Stimulated activated CD4-positive, alpha-beta T cell treated with anti-CD3 and anti-CD28 coated beads, Interleukin-12 subunit alpha, Interleukin-12 subunit beta, amount 100 ng/mL, for 48 hours (primary cell): ENCODE measurements at regions not wholly inside any gene's neighbourhood (a gene's known extent, or its start where the extent isn't known, plus 50 kb on each side); places are given as distances from the start of the nearest gene placed in this dataset.
"Not testable (repeated sequence)": the region's sequence is repeated elsewhere in the genome, so short reads cannot be mapped to it uniquely, and the experiment has no call there.

Experiments
- DNase-seq, 3 donors: peaks; one replicate each; pipeline ENCODE4 v3.0.0-alpha.2; 2020; ENCODE audit warnings: low read depth in 2 of 3, low spot score in 1 of 3

DNA sequence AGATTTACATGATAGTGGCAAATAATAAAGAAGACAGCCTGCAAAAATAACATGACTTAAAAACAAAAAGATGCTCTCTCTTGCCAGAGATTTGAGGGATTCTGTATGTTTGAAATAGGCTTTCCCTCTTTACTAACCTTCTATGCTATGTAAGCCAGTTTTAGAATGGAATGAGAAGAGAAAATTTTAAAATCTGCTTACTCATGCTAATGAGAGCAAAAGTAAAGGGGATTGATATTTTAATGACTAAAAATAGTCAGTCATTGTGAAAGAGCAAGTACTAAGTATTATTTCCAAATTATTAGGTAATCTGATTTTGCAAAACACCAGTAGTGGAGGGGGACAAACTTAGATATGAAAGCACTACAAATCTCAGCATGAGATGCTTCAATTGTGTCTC is 563.3 kb upstream of the ADGRB3 start:
- DNase-seq, result no peak

DNA sequence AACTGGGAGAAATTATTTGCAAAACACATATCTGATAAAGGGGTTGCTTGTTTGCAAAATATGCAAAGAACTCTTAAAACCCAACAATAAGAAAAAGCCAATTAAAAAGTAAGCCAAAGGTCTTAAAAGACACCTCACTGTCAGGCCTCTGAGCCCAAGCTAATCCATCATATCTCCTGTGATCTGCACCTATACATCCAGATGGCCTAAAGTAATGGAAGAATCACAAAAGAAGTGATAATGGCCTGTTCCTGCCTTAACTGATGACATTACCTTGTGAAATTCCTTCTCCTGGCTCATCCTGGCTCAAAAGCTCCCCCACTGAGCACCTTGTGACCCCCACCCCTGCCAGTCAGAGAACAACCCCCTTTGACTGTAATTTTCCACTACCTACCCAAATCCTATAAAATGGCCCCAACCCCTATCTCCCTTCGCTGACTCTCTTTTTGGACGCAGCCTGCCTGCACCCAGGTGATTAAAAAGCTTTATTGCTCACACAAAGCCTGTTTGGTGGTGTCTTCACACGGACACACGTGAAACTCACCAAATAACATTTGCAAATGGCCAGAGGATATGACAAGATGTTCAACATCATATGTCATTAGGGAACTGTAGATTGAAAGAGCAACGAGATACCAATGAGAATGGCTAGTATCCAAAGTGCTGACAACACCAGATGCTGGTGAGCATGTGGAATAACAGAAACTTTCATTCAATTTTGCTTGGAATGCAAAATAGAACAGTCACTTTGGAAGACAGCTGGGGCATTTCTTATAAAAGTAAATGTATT is 565.0 kb upstream of the ADGRB3 start:
- no peak for DNase-seq

DNA sequence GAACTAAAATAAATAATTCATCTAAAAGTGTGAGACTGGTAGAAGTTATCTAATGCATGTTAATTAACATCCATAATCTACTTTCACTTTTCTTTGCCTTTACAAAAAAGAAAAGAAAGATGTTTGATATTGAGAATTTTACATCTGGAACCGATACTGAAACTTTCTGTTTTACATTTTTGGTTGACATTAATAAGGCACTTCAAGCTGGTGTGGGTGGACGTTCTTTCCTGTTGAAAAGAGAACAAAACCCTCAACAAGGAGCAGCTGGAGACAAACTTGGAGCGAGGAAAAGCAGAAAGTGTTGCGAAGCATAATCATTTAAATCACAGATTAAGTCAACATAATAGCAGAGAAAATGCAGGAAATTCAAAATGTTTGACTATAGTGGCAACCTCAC is 575.2 kb upstream of the ADGRB3 start:
- no peak for DNase-seq

DNA sequence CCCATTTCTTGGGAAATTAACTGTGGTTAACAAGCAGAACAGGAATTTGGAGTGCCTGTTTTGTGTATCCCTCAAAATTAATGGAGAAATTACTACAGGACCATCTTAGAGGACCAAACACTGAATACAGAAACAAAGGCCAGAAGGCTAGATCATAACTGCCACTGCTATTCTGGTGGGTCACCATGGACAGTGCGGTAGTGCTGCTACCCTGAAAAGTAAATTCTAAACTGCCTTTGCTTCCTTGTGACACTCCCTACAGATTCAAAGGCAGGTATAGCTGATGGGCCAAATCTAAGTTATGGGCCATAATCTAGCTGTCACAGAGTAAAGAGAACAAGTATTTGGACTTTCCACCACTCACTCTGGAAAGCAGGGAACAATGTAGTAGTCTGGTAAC is 575.8 kb upstream of the ADGRB3 start:
- no peak for DNase-seq

DNA sequence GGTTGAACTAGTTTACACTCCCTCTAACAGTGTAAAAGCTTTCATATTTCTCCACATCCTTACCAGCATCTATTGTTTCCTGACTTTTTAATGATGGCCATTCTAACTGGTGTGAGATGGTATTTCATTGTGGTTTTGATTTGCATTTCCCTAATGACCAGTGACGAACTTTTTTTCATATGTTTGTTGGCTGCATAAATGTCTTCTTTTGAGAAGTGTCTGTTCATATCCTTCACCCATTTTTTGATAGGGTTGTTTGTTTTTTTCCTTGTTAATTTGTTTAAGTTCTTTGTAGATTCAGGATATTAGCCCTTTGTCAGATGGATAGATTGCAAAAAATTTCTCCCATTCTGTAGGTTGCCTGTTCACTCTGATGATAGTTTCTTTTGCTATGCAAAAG is 578.5 kb upstream of the ADGRB3 start:
- DNase-seq, result not testable (repeated sequence)

DNA sequence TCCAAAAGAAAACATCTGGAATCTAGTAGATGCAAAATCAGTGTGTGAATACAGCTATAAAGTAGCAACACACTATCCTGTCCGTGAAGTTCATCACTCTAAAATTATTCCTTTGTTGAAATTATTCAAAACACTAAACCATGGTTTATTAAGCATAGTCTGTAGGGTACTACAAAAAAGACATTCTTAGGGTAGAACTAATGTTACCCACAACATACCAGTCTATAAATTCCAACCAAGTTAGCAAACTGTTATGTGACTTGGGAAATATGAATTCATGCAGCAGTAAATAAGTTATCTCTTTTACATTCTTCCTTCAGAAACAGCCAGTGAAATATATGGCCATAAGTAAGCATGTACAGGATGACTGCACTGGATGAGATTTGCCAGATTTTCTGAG is 580.3 kb upstream of the ADGRB3 start:
- DNase-seq, result no peak

DNA sequence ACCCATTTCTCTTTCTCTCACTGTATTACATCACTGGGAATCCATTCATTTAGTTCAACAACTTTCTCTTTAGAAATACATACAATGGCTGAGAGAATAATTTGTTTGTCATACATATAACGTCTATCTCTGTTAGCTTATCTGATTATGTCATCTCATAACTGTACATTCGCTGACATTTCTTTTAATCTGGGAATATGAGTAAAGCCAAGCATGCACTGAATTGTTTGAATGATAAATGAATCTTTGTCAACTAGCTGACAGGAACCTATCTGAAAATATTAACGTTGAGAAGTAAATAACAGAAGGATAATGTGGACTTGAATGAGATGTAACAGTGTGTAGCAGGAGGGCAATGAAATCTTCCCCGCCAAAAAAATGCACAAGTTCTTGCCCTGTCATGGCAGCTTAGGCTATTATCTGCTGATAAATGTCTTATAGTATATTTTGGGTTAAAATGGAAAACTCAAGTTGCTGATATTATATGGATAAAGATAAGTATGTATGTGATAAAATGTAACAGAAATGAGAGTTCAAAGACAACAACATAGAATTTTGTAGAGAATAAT is 581.2 kb upstream of the ADGRB3 start:
- DNase-seq, result no peak

DNA sequence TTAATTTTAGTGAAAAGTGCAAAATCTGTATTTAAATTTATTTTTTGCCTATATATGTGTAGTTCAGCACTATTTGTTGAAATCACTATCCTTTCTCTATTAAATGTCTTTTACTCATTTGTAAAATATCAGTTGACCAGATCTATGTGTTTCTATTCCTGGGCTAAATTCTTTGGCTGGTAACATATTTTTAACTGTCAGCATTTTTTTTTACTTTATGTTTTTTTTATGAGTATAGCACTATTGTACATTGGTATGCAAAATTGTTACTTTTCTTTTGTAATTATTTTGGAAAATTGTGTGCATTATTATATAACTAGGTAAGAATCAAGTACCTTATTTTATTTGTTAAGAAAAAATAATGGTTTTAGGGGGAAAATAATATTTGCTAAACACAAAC is 582.8 kb upstream of the ADGRB3 start:
- DNase-seq, result no peak

DNA sequence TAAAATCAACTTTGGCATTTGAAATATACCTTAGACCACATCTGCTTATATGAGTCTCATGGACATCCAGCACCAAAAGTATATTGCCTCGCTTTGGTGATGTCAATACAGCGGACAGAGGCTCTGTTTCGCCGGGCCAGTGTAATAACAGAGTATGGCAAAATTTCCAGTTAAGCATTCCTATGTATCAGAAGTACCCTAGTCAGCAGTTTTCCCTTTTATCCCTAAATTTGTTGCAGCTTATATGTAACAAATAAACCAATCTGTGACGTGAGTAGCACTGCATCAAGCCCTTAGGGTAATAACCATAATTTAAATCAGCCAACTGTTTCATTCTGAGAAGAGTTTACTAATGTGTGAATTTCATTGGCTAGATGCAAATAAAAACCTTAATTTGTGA is 585.5 kb upstream of the ADGRB3 start:
- DNase-seq, result no peak

DNA sequence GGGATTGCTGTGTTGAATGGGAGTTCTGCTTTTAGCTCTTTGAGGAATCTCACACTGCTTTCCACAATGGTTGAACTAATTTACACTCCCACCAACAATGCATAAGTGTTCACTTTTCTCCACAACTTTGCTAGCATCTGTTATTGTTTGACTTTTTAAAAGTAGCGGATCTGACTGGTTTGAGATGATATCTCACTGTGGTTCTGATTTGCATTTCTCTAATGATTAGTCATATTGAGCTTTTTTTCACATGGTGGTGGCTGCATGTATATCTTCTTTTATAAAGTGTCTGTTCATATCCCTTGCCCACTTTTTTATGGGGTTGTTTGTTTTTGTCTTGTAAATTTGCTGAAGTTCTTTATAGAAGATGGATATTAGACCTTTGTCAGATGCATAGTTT is 588.3 kb upstream of the ADGRB3 start:
- no peak for DNase-seq

DNA sequence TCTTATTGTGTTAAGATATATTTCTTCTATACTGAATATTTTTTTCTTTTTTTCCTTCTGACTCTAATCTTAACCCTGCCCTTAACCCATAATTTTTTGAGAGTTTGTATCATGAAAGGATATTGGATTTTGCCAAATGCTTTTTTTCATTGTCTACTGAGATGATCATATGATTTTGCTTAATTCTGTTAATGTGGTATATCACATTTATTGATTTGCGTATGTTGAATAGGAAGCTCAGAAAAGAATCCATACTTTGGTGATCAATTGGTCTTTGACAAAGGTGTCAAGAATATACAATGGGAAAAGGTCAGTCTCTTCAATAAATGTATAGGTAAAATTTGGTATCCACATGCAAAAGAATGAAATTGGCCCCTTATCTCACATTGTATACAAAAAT is 588.8 kb upstream of the ADGRB3 start:
- DNase-seq, result no peak

DNA sequence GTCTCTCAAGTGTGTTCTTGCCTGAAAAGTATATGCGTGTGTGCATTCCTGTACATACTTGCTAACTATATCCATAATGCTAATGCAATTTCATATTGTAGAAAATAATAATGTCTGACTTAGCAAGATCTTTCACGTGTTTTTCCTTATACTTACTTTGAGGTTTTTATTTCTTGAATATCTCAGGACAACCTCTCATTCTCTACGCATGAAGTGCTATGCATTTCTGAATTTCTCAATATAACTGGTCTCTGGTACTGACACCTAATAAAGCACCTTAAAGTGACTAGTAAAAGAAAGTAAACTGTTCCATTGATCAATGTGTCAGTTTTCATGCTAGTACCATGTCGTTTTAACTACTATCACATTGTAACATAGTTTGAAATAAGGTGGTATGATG is 589.9 kb upstream of the ADGRB3 start:
- no peak for DNase-seq

DNA sequence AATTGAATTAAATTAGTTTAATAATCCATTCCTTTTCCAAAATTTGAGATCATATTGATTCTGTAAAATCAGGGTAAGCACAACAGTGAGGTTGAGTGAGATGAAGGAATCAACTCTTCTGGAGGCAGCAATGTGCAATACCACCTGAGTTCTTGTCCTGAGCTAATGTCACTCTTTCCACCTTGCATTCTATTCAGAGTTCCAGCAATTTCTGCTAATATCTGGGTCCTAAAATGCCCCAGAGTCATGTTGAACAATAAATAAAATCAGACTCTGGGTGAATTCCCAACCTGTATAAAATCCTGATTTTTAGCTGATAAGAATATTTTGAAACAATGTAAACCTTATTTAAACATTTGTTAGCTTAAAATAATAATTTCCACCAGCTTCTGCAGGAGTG is 590.8 kb upstream of the ADGRB3 start:
- no peak for DNase-seq

DNA sequence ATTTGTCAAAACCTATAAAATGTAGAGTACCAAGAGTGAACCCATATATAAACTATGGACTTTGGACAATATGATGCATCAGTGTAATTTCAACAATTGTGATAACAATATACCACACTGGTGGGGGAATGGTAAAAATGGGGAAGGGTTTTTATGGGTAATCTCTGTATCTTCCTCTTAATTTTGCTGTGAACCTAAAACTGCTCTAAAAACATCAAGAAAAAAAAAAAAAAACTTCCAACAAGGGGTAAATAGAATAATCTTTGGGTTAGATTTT is 592.0 kb upstream of the ADGRB3 start:
- no peak for DNase-seq

DNA sequence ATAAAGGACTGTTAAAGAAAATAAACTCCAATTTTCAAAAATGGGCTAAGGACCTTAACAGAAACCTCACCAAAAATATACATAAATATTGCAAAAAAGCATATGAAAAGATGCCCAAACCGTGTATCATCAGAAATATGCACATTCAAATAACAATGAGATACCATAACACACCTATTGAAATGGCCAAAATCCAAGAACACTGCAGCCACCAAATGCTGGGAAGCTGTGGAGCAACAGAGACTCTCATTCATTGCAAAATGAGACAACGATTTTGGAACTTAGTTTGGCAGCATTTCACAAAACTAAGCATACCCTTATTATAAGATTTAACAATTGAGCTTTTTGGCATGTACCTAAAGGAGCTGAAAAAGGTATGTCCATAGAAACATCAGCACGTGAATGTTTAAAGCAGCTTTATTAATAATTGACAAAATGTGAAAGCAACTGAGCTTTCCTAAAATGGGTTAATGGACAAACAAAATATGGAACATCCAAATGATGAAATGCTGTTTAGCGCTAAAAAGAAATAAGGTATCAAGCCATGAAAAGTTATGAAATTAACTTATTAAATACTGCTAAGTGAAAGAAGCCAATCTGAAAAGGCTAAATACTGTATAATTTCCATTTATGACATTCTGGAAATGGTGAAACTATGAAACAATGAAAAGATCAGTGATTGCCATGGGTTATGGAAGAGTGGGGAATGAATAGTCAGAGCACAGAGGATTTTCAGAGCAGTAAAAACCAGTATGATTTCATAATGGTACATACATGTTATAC is 592.6 kb upstream of the ADGRB3 start:
- DNase-seq, result no peak

DNA sequence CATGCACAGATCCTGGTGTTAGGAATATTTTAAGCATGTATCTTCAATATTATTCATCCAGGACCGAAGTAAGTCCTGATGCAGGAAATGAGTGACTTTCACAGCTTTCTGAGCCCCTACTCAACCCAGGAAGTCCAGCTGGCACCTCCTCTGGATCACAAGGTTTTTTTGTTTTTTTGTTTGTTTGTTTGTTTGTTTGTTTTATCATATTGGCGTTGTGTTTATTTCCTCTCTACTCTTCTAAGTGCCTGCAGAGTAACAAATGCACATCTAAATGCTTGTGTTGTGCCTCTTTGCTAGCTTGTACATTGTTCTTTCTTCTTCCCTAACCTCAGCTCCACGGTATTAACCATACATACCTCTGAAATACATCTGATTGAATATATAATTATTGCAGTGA is 594.3 kb upstream of the ADGRB3 start:
- no peak for DNase-seq

DNA sequence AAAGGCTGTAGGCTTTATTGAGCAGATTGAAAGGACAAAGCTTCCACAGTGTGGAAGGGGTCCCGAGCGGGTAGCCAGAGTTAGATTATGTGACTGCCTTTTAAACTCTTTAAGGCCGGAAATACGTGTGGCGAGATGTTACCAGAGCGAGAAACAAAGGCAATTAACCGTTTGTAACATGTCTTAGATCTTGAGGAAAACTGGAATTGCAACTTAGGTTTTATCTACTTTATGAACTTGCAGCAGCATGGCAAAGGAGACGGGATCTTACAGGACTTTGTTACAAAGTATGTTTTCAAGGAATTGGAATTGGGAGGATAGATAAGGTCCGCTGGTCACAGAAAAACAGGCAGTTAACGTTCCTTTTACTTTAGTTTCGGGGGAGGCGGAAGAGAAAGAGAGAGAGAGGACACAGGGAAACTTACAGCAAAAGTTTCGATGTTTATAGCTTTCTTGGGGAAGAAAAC is 594.7 kb upstream of the ADGRB3 start:
- DNase-seq, result no peak

DNA sequence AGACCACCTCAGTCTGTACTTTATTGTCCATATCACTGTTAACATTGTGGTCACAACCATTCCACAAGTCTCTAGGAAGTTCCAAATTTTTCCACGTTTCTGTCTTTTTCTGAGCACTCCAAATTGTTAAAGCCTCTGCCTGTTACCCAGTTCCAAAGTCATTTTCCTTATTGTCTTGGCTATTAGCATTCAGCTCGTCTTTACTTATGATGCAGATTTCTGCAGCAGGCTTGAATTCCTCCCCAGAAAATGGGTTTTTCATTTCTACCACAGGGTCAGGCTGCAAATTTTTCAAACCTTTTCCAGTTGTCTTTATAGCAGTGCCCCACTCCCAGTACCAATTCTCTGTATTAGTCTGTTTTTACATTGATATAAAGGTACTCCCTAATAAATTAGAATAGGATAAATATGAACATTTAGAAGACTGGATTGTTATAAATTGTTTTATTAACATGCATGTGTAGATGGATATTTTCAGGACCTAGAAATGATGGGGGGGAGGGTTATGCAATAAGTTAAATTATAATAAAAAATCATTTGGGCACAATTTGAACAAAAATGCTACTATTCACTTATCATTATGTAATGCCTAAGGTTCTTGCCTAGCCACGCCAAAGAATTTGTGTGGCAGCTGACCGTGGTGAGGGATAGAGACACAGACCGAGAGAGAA is 595.3 kb upstream of the ADGRB3 start:
- no peak for DNase-seq

DNA sequence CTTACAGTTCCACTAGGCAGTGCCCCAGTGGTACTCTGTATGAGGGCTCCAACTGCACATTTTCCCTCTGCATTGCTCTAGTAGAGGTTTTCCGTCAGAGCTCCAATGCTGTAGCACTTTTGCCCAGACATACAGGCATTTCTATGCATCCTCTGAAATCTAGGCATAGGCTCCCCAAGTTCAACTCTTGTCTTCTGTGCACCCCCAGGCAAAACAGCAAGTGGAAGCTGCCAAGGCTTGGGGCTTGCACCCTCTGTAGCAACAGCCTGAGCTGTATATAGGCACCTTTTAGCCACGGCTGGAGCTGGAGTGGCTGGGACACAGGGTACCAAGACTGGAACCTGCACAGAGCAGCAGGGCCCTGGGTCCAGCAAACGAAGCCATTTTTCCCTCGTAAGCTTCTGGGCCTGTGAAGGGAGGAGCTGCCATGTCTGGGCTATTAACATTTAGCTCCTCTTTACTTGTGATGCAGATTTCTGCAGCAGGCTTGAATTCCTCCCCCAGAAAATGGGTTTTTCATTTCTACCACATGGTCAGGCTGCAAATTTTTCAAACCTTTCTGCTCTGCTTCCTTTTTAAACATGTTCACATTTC is 596.2 kb upstream of the ADGRB3 start:
- no peak for DNase-seq

DNA sequence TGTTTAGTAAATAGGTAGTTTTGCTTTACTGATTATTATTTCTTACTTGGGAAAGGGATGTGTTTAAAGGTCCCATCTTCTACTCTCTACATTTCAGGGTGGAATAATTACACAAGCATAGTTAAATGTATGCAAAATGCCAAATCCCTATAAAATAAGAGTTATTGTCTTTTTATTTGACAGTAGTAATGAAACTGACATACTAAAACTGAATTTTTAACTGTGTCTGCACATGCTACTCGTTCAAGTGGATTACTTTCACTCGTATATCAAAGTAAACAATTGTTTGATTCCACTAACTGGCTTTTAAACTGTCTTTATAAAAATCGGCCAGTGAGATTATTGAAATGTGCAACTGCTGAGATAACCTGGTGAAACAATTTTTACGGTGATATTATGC is 602.9 kb upstream of the ADGRB3 start:
- no peak for DNase-seq

DNA sequence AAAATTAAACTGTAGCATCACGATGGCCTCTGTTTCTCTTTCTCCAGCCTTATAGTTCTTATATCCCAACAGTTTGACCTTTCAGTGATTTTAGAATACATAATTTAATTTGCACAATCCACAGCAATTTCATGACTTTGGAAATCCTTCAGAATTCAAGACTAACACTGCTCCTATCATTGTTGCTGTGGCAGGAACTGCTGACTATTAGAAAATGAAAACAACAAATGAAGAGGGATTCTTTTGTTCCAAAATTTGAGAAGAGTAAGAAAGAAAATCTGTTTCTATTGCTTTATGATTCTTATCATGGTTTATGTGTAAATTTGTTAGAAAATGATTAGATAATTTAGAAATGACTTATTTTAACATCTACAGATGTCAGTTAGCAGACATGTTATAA is 604.0 kb upstream of the ADGRB3 start:
- DNase-seq, result no peak

DNA sequence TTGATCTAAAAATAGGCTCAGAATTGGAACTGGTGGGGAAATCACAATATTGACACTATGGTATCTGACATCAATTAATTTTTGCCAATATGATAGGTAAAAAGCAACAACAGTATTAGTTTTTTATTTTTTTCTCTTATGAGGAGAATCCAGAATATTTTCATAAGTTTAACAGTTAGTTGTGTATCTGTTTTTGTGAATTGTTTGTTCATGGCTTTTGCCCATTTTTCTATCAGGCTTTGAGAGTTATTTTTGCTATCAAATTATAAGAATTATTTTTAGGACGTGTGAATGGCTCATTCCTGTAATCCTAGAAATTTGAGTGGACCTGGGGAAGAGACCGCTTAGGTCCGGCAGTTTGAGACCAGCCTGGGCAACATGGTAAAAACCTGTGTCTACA is 608.6 kb upstream of the ADGRB3 start:
- DNase-seq, result no peak
